HAP-1 (cell line): ENCODE measurements at regions not wholly inside any gene's neighbourhood (a gene's known extent, or its start where the extent isn't known, plus 50 kb on each side); places are given as distances from the start of the nearest gene placed in this dataset.

Experiments
- DNase-seq, 2 experiments: peaks; one replicate each; pipeline ENCODE4 v3.0.0-alpha.2; 2016 to 2020; ENCODE audit warnings: low spot score in 2 of 2
- H3K27me3 ChIP-seq: fragments of 250-450 bp; sonication (Bioruptor Pico); 2 replicates; pipeline ENCODE4 v1.5.1; 2020; ENCODE audit warnings: low read depth, mild to moderate bottlenecking, moderate library complexity
- H3K36me3 ChIP-seq: fragments of 250-450 bp; sonication (Bioruptor Pico); replicated peaks from 2 replicates; pipeline ENCODE4 v1.5.1; 2020; ENCODE audit warnings: mild to moderate bottlenecking
- H3K4me1 ChIP-seq: fragments of 250-450 bp; sonication (Bioruptor Pico); 2 replicates; pipeline ENCODE4 v1.5.1; 2020; ENCODE audit warnings: mild to moderate bottlenecking
- H3K4me3 ChIP-seq: fragments of 250-450 bp; sonication (Bioruptor Pico); 2 replicates; pipeline ENCODE4 v1.5.1; 2020; ENCODE audit warnings: mild to moderate bottlenecking, moderate library complexity
- H3K9me3 ChIP-seq: fragments of 250-450 bp; sonication (Bioruptor Pico); 2 replicates; pipeline ENCODE4 v1.5.1; 2020; ENCODE audit warnings: mild to moderate bottlenecking, moderate library complexity
- in situ Hi-C: fragments of 300-500 bp; cut with MboI; formaldehyde crosslinking; loops from 3 replicates; pipeline ENCODE4 v1.14.3; 2020; ENCODE audit warnings: low sequenced_read_pairs, inconsistent platforms, mixed read lengths

DNA sequence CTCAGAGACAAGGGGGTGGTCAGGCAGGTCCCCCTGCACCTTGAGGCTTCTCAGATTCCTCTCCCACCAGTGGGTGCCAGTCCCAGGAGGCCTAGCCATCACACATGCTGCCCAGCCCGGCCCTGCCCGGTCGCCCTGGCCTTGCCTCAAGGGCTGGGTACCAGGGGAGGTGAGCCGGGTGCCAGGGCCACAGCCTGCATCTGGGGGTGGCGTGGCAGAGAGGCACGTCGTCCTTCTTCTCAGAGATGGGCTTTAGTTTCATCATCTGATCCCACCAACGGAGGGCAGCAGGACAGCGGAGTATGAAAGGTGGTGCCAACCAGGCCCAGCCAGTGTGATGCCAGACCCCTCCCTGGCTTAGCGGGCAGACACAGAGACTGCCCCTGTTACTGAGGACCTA, 161.7 kb downstream of the TFCP2L1 start:
- in situ Hi-C loops, result no loop called here

GRCh38 chr2:121124330-121124729, 160.7 kb downstream of the TFCP2L1 start:
- H3K27me3 ChIP-seq, result peaks cover 8% of the 10 kb centered on the region; the same call in 1 of the 2 replicates
- in situ Hi-C loops, result no loop called here

More for the DNA sequence above, 161.7 kb downstream of the TFCP2L1 start:
- no peak overlapping the region for H3K4me3 ChIP-seq
- H3K4me1 ChIP-seq, result no peaks in the 10 kb centered on the region
- H3K36me3 ChIP-seq, result no peaks in the 10 kb centered on the region
- no peaks in the 10 kb centered on the region for H3K9me3 ChIP-seq
- peaks cover 8% of the 10 kb centered on the region; the same call in 1 of the 2 replicates for H3K27me3 ChIP-seq
- DNase-seq, result no peak

GRCh38 chr2:121125350-121125749, 159.7 kb downstream of the TFCP2L1 start:
- H3K36me3 ChIP-seq, result no peaks in the 10 kb centered on the region
- H3K4me1 ChIP-seq, result no peaks in the 10 kb centered on the region
- H3K4me3 ChIP-seq, result no peak overlapping the region
- in situ Hi-C loops, result no loop called here
- no peaks in the 10 kb centered on the region for H3K9me3 ChIP-seq
- H3K27me3 ChIP-seq, result peaks cover 8% of the 10 kb centered on the region; the same call in 1 of the 2 replicates
- DNase-seq, result no peak

More at GRCh38 chr2:121124330-121124729, 160.7 kb downstream of the TFCP2L1 start:
- no peaks in the 10 kb centered on the region for H3K36me3 ChIP-seq
- no peaks in the 10 kb centered on the region for H3K4me1 ChIP-seq
- no peak overlapping the region for H3K4me3 ChIP-seq
- no peaks in the 10 kb centered on the region for H3K9me3 ChIP-seq
- DNase-seq, result no peak

- no peak overlapping the region for H3K4me3 ChIP-seq
- in situ Hi-C loops, result no loop called here
- peak; percentile 43 to 76 for DNase-seq
- H3K9me3 ChIP-seq, result no peaks in the 10 kb centered on the region
- H3K27me3 ChIP-seq, result no peaks in the 10 kb centered on the region
- H3K36me3 ChIP-seq, result no peaks in the 10 kb centered on the region
- no peaks in the 10 kb centered on the region for H3K4me1 ChIP-seq
These were observed 156.0 kb downstream of the TFCP2L1 start for GRCh38 chr2:121128741-121129659.

- no peaks in the 10 kb centered on the region for H3K4me1 ChIP-seq
These were observed 155.3 kb downstream of the TFCP2L1 start for GRCh38 chr2:121129692-121130091.

GRCh38 chr2:121130301-121130850, 154.6 kb downstream of the TFCP2L1 start:
- Histone ChIP-seq H3K4me3 (no peak overlapping the region), H3K36me3 (no peaks in the 10 kb centered on the region), H3K9me3 (no peaks in the 10 kb centered on the region), H3K27me3 (no peaks in the 10 kb centered on the region), H3K4me1 (no peaks in the 10 kb centered on the region)
- in situ Hi-C loops, result no loop called here
- no peak for DNase-seq

More at GRCh38 chr2:121129692-121130091, 155.3 kb downstream of the TFCP2L1 start:
- Histone ChIP-seq H3K9me3 (no peaks in the 10 kb centered on the region), H3K36me3 (no peaks in the 10 kb centered on the region), H3K27me3 (no peaks in the 10 kb centered on the region), H3K4me3 (no peak overlapping the region)
- in situ Hi-C loops, result no loop called here
- DNase-seq, result no peak

GRCh38 chr2:121131375-121131774, 153.6 kb downstream of the TFCP2L1 start:
- Histone ChIP-seq H3K27me3 (no peaks in the 10 kb centered on the region), H3K9me3 (no peaks in the 10 kb centered on the region), H3K4me3 (no peak overlapping the region), H3K36me3 (no peaks in the 10 kb centered on the region), H3K4me1 (no peaks in the 10 kb centered on the region)
- in situ Hi-C loops, result no loop called here
- DNase-seq, result no peak

DNA sequence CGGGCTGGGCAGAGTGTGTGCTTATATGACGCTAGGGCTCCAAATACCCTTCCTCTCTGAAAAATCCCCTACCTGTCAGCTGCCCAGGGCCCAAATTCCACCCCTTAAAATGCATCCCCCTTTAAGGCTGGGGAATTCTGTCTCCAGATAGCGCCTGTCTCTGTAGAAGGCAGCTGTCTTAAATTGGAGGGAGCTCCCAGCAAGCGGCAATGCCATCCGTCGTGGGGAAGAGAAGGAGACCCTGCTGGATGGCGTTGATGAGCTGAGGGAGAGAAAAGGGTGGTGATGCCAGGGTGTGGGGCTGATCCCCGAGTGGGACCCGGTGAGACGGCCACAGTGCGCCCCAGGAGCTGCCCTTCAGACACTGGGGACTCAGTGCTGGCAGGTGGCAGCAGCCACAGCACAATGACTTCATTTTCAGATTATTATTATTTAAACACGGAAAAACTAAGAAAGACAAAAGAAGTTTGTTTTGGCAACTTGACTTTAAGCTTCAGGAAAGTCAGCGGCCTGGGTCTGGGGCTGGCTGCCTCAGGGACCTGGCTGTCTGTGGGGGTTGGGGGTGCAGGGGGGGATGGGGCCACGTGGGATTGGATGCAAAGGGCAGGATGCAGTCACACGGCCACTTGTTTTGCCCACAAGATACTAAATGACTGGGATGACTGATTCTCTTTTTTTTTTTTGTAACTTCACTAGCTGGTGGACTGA, 152.8 kb downstream of the TFCP2L1 start:
- in situ Hi-C loops, result no loop called here
- no peaks in the 10 kb centered on the region for H3K36me3 ChIP-seq
- H3K4me3 ChIP-seq, result no peak overlapping the region
- no peaks in the 10 kb centered on the region for H3K27me3 ChIP-seq
- H3K4me1 ChIP-seq, result no peaks in the 10 kb centered on the region
- DNase-seq, result no peak
- H3K9me3 ChIP-seq, result no peaks in the 10 kb centered on the region

- no peaks in the 10 kb centered on the region for H3K27me3 ChIP-seq
- no peaks in the 10 kb centered on the region for H3K4me1 ChIP-seq
- in situ Hi-C loops, result no loop called here
- DNase-seq, result no peak
- no peak overlapping the region for H3K4me3 ChIP-seq
- no peaks in the 10 kb centered on the region for H3K9me3 ChIP-seq
- no peaks in the 10 kb centered on the region for H3K36me3 ChIP-seq
These were observed 152.3 kb downstream of the TFCP2L1 start for GRCh38 chr2:121132762-121133107.

DNA sequence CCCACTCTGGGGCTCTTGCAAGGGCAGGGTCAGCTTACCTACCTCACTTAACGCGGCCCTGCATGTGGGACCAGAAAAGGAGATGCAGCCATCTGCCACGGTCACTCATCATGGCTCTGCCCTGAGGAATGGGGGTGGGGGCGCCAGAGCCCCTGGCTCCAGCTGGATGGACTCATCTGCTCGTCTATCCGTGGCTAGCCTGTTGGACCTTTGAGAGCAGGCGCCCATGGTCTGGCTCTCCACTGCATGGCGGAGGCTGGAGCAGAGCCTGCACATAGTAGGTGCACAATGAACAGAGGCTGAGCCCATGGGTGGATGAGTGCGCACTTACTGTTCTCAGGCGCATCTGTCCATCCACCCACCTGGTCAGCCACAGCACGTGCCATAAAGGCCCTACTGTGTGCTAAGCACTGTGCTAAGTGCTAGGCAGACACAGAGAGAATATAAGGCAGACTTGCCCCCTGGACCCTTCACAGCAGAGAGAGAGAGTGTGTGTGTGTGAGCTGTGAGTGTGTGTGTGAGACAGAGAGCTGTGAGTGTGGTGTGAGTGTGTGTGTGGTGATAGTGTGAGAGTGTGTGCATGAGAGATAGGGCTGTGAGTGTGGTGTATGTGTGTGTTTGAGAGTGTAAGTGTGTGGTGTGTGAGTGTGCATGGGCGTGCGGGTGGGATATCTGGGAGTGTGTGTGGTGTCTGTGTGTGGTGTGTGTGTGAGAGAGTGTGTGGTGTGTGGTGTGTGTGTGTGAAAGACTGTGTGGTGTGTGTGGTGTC, 151.3 kb downstream of the TFCP2L1 start:
- no peak overlapping the region for H3K4me3 ChIP-seq
- no peaks in the 10 kb centered on the region for H3K9me3 ChIP-seq
- no peak for DNase-seq
- H3K36me3 ChIP-seq, result no peaks in the 10 kb centered on the region
- in situ Hi-C loops, result no loop called here
- no peaks in the 10 kb centered on the region for H3K27me3 ChIP-seq
- no peaks in the 10 kb centered on the region for H3K4me1 ChIP-seq

GRCh38 chr2:121134728-121135127, 150.3 kb downstream of the TFCP2L1 start:
- in situ Hi-C loops, result no loop called here
- no peak for DNase-seq
- Histone ChIP-seq H3K27me3 (no peaks in the 10 kb centered on the region), H3K4me1 (no peaks in the 10 kb centered on the region), H3K36me3 (no peaks in the 10 kb centered on the region), H3K4me3 (no peak overlapping the region), H3K9me3 (0 out of 2 replicates have a peak, but pooled peaks cover 2% of the 10 kb centered on the region)

- no peaks in the 10 kb centered on the region for H3K27me3 ChIP-seq
- 0 out of 2 replicates have a peak, but pooled peaks cover 4% of the 10 kb centered on the region for H3K9me3 ChIP-seq
- H3K4me1 ChIP-seq, result no peaks in the 10 kb centered on the region
- no peak overlapping the region for H3K4me3 ChIP-seq
- no peaks in the 10 kb centered on the region for H3K36me3 ChIP-seq
- no peak for DNase-seq
- in situ Hi-C loops, result no loop called here
These were observed 149.7 kb downstream of the TFCP2L1 start for GRCh38 chr2:121135168-121135853.

GRCh38 chr2:121136323-121136722, 148.7 kb downstream of the TFCP2L1 start:
- DNase-seq, result no peak
- H3K4me3 ChIP-seq, result no peak overlapping the region
- no peaks in the 10 kb centered on the region for H3K36me3 ChIP-seq
- in situ Hi-C loops, result no loop called here
- H3K27me3 ChIP-seq, result no peaks in the 10 kb centered on the region
- H3K9me3 ChIP-seq, result 0 out of 2 replicates have a peak, but pooled peaks cover 4% of the 10 kb centered on the region
- no peaks in the 10 kb centered on the region for H3K4me1 ChIP-seq
